Prostate gland (tissue), 2 donors: ENCODE measurements at regions not wholly inside any gene's neighbourhood (a gene's known extent, or its start where the extent isn't known, plus 50 kb on each side); places are given as distances from the start of the nearest gene placed in this dataset.

Experiments used
- CTCF ChIP-seq, 4 experiments: fragments of 200-600 bp in 2 of 4; fragments of 450-650 bp in 2 of 4; sonication (generic) in 2 of 4; IDR thresholded peaks; 1 replicate in 3 of 4; 2 replicates in 1 of 4; pipeline ENCODE4 v1.5.1; 2016 to 2019; ENCODE audit warnings: antibody characterized with exemption in 4 of 4, mild to moderate bottlenecking in 2 of 4, moderate library complexity in 2 of 4
- POLR2A ChIP-seq: fragments of 450-650 bp; IDR thresholded peaks from one replicate; pipeline ENCODE4 v1.6.1; 2016; ENCODE audit warnings: antibody characterized with exemption, mild to moderate bottlenecking

- TF ChIP-seq POLR2A (no peak), CTCF (IDR thresholded peaks at IDR 0.05) (no peak)
Measured at GRCh38 chr2:82182270-82182669, 1877.7 kb upstream of the LRRTM1 start.
